ENCODE measurements at regions not wholly inside any gene's neighbourhood (a gene's known extent, or its start where the extent isn't known, plus 50 kb on each side); places are given as distances from the start of the nearest gene placed in this dataset.

GRCh38 chr1:239662950-239663349 is 276.6 kb downstream of the CHRM3 start:
- Histone ChIP-seq H3K4me3 (no peak overlapping the region), H3K9me3 (no peaks in the 10 kb centered on the region), H3K36me3 (no peaks in the 10 kb centered on the region), H3K27ac (no peak overlapping the region), H3K27me3 (no peaks in the 10 kb centered on the region), H3K9ac (ENCODE audit: low read depth in 2 of 2, low read length in 2 of 2) (no peak overlapping the region), H3K4me1 (no peaks in the 10 kb centered on the region)
- intact Hi-C loops (cut with DNase I) = no loop called here
- no peak for DNase-seq
- no peak for TF ChIP-seq CTCF (IDR thresholded peaks at IDR 0.05)

- H3K27ac ChIP-seq = no peak overlapping the region
- TF ChIP-seq CTCF (IDR thresholded peaks at IDR 0.05) = no peak
- no peaks in the 10 kb centered on the region for H3K9me3 ChIP-seq
- no peak overlapping the region for H3K9ac ChIP-seq (ENCODE audit: low read depth in 2 of 2, low read length in 2 of 2)
- H3K27me3 ChIP-seq = no peaks in the 10 kb centered on the region
- intact Hi-C loops (cut with DNase I) = no loop called here
- H3K4me1 ChIP-seq = no peaks in the 10 kb centered on the region
- no peaks in the 10 kb centered on the region for H3K36me3 ChIP-seq
- no peak for DNase-seq
- H3K4me3 ChIP-seq = no peak overlapping the region
Measured at GRCh38 chr1:239672256-239672655, 285.9 kb downstream of the CHRM3 start.

GRCh38 chr1:239675735-239676134 is 289.4 kb downstream of the CHRM3 start:
- no peak for TF ChIP-seq CTCF (IDR thresholded peaks at IDR 0.05)
- no peaks in the 10 kb centered on the region for H3K9me3 ChIP-seq
- no peak overlapping the region for H3K4me3 ChIP-seq
- intact Hi-C loops (cut with DNase I) = no loop called here
- no peak overlapping the region for H3K9ac ChIP-seq (ENCODE audit: low read depth in 2 of 2, low read length in 2 of 2)
- DNase-seq = no peak
- H3K4me1 ChIP-seq = no peaks in the 10 kb centered on the region
- no peaks in the 10 kb centered on the region for H3K27me3 ChIP-seq
- no peak overlapping the region for H3K27ac ChIP-seq
- H3K36me3 ChIP-seq = no peaks in the 10 kb centered on the region

GRCh38 chr1:239676522-239677273 is 290.3 kb downstream of the CHRM3 start:
- Histone ChIP-seq H3K4me1 (no peaks in the 10 kb centered on the region), H3K4me3 (no peak overlapping the region), H3K36me3 (no peaks in the 10 kb centered on the region), H3K9me3 (no peaks in the 10 kb centered on the region), H3K27me3 (no peaks in the 10 kb centered on the region), H3K9ac (ENCODE audit: low read depth in 2 of 2, low read length in 2 of 2) (no peak overlapping the region), H3K27ac (no peak overlapping the region)
- intact Hi-C loops (cut with DNase I) = no loop called here
- TF ChIP-seq CTCF (IDR thresholded peaks at IDR 0.05) = no peak
- no peak for DNase-seq

GRCh38 chr1:239677362-239677761 is 291.0 kb downstream of the CHRM3 start:
- DNase-seq = no peak
- no peaks in the 10 kb centered on the region for H3K9me3 ChIP-seq
- intact Hi-C loops (cut with DNase I) = no loop called here
- H3K4me3 ChIP-seq = no peak overlapping the region
- H3K9ac ChIP-seq (ENCODE audit: low read depth in 2 of 2, low read length in 2 of 2) = no peak overlapping the region
- H3K27ac ChIP-seq = no peak overlapping the region
- TF ChIP-seq CTCF (IDR thresholded peaks at IDR 0.05) = no peak
- no peaks in the 10 kb centered on the region for H3K36me3 ChIP-seq
- H3K27me3 ChIP-seq = no peaks in the 10 kb centered on the region
- H3K4me1 ChIP-seq = no peaks in the 10 kb centered on the region

All from colonic mucosa (tissue), 4 donors.